Endodermal cell (in vitro differentiated cells): ENCODE measurements at regions not wholly inside any gene's neighbourhood (a gene's known extent, or its start where the extent isn't known, plus 50 kb on each side); places are given as distances from the start of the nearest gene placed in this dataset.

Experiments
- DNase-seq: peaks from one replicate; pipeline ENCODE4 v3.0.0-alpha.2; 2017
- H3K27ac ChIP-seq: 2 replicates; pipeline ENCODE4 v1.5.1; 2013; ENCODE audit warnings: mild to moderate bottlenecking, low read depth, low read length, moderate library complexity
- H3K27me3 ChIP-seq: 2 replicates; pipeline ENCODE4 v1.6.1; 2013; ENCODE audit warnings: mild to moderate bottlenecking, low read length, moderate library complexity; ENCODE audit not compliant: insufficient read depth, control insufficient read depth, poor library complexity, severe bottlenecking
- H3K36me3 ChIP-seq: 2 replicates; pipeline ENCODE4 v1.7.0; 2013; ENCODE audit warnings: mild to moderate bottlenecking, low read length, moderate library complexity; ENCODE audit not compliant: control insufficient read depth, insufficient read depth
- H3K4me1 ChIP-seq: one replicate; pipeline ENCODE4 v1.7.0; 2013; ENCODE audit warnings: low read length; ENCODE audit not compliant: control insufficient read depth, insufficient read depth
- H3K4me3 ChIP-seq: 2 replicates; pipeline ENCODE4 v1.5.1; 2013; ENCODE audit warnings: mild to moderate bottlenecking, low read length, moderate library complexity
- H3K9ac ChIP-seq: 2 replicates; pipeline ENCODE4 v1.6.1; 2013; ENCODE audit warnings: mild to moderate bottlenecking, low read length, moderate library complexity; ENCODE audit not compliant: poor library complexity, severe bottlenecking; ENCODE audit errors: extremely low read depth
- H3K9me3 ChIP-seq: 2 replicates; pipeline ENCODE4 v1.6.1; 2013; ENCODE audit warnings: mild to moderate bottlenecking, low read length, moderate library complexity; ENCODE audit not compliant: control insufficient read depth
- H3K27ac Mint-ChIP-seq: 2 replicates; pipeline ENCODE4 v1.8.0; 2020; ENCODE audit warnings: mixed read lengths
- H3K27me3 Mint-ChIP-seq: 2 replicates; pipeline ENCODE4 v1.8.0; 2021; ENCODE audit warnings: mild to moderate bottlenecking, mixed read lengths; ENCODE audit not compliant: insufficient read depth
- H3K36me3 Mint-ChIP-seq: 2 replicates; pipeline ENCODE4 v1.8.0; 2020; ENCODE audit warnings: low read depth, mixed read lengths
- H3K4me1 Mint-ChIP-seq: 2 replicates; pipeline ENCODE4 v1.8.0; 2020; ENCODE audit warnings: mixed read lengths
- H3K4me3 Mint-ChIP-seq: 2 replicates; pipeline ENCODE4 v1.8.0; 2020; ENCODE audit warnings: mild to moderate bottlenecking, moderate library complexity, mixed read lengths
- H3K9me3 Mint-ChIP-seq: 2 replicates; pipeline ENCODE4 v1.8.0; 2020; ENCODE audit warnings: mild to moderate bottlenecking, mixed read lengths
- WGBS, 2 experiments: methylation state at CpG; one replicate each; pipeline versions ENCODE4 v1.1.5 to v1.1.7; 2013; ENCODE audit warnings: missing lambda C conversion rate in 2 of 2, mixed read lengths in 1 of 2; ENCODE audit not compliant: insufficient coverage in 1 of 2, insufficient read length in 1 of 2; 5-methylcytosine and 5-hydroxymethylcytosine counted together
- TF ChIP-seq, protein P1 (sequence below): fragments of 200-600 bp; sonication (generic); conservative IDR thresholded peaks from 2 replicates; pipeline ENCODE4 v1.5.0; 2021; ENCODE audit warnings: antibody characterized with exemption, mild to moderate bottlenecking

DNA sequence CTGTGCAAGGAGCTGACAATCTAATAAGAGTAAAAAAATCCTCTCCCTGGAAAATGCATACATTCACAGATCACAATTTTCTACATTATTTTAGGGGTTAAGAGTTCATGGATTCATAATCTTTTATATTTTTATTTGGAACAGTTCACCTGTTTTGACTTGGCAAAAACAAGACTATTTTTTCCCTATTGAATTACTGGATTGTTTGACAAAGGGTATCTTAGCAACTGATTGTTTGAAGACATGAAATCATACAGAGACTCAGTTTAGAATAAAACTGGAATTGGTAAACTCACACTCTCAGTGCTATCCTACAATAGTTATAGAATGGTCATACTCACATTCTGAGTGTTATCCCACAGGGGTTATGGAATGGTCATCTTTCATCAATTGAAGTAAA is 358.2 kb upstream of the PTGER4 start:
- Mint-ChIP-seq H3K27ac (no peak overlapping the region), H3K4me1 (no peaks in the 10 kb centered on the region), H3K36me3 (no peaks in the 10 kb centered on the region), H3K4me3 (no peak overlapping the region), H3K9me3 (no peaks in the 10 kb centered on the region), H3K27me3 (no peaks in the 10 kb centered on the region)
- H3K27ac ChIP-seq = no peak overlapping the region
- no peaks in the 10 kb centered on the region for H3K9me3 ChIP-seq
- H3K9ac ChIP-seq = no peak overlapping the region
- TF ChIP-seq, protein P1, sequence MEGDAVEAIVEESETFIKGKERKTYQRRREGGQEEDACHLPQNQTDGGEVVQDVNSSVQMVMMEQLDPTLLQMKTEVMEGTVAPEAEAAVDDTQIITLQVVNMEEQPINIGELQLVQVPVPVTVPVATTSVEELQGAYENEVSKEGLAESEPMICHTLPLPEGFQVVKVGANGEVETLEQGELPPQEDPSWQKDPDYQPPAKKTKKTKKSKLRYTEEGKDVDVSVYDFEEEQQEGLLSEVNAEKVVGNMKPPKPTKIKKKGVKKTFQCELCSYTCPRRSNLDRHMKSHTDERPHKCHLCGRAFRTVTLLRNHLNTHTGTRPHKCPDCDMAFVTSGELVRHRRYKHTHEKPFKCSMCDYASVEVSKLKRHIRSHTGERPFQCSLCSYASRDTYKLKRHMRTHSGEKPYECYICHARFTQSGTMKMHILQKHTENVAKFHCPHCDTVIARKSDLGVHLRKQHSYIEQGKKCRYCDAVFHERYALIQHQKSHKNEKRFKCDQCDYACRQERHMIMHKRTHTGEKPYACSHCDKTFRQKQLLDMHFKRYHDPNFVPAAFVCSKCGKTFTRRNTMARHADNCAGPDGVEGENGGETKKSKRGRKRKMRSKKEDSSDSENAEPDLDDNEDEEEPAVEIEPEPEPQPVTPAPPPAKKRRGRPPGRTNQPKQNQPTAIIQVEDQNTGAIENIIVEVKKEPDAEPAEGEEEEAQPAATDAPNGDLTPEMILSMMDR = no peak
- no peak overlapping the region for H3K4me3 ChIP-seq
- H3K27me3 ChIP-seq = no peaks in the 10 kb centered on the region
- no peaks in the 10 kb centered on the region for H3K4me1 ChIP-seq
- no peaks in the 10 kb centered on the region for H3K36me3 ChIP-seq
- DNase-seq = no peak

DNA sequence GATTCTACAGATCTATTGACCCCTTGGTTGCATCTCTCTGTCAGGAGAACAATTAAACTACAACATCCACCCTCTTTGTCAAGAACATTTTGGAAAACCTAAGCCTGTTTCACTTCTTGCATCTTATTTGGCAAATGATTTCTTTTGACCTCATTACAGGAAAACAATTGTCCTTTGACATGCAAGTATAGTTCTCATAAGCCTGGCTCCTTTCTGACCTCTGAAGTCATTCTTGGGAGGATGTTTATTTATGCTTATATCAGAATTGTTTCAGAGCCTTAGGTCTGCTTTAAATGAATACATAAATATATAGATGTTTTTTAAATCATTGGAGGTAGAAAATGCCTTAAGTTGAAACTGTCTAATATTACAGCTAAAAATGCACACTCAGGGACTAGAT is 361.3 kb upstream of the PTGER4 start:
- H3K27ac Mint-ChIP-seq = no peak overlapping the region
- Histone ChIP-seq H3K36me3 (no peaks in the 10 kb centered on the region), H3K27me3 (no peaks in the 10 kb centered on the region), H3K9ac (no peak overlapping the region), H3K4me3 (no peak overlapping the region), H3K9me3 (no peaks in the 10 kb centered on the region), H3K4me1 (no peaks in the 10 kb centered on the region), H3K27ac (no peak overlapping the region)
- TF ChIP-seq, protein P1 = no peak
- no peak for DNase-seq
- H3K4me3 Mint-ChIP-seq = no peak overlapping the region
- no peaks in the 10 kb centered on the region for H3K4me1 Mint-ChIP-seq
- no peaks in the 10 kb centered on the region for H3K36me3 Mint-ChIP-seq
- no peaks in the 10 kb centered on the region for H3K27me3 Mint-ChIP-seq
- H3K9me3 Mint-ChIP-seq = no peaks in the 10 kb centered on the region

DNA sequence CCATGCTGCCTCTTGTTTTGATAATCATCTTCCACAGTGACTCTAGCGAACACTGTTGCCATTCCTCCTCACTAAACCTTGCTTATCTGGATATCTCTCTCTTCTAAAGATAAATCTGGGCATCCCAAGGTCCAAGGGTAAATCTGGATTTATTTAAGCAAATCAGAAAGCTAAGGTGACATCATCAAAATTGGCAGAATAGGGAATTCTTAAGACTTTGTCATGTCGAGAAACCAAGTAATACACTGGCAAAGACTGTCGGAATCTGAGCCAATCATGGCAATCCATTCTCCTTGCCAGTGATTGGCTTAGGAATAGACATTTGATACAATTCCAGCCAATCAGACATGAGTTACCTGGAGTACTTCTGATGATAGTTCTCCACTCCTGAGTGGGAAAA is 362.7 kb upstream of the PTGER4 start:
- no peak overlapping the region for H3K9ac ChIP-seq
- H3K4me3 Mint-ChIP-seq = no peak overlapping the region

More for the DNA sequence above, 362.7 kb upstream of the PTGER4 start:
- Mint-ChIP-seq H3K4me1 (no peaks in the 10 kb centered on the region), H3K9me3 (no peaks in the 10 kb centered on the region), H3K27ac (no peak overlapping the region), H3K36me3 (no peaks in the 10 kb centered on the region), H3K27me3 (no peaks in the 10 kb centered on the region)
- Histone ChIP-seq H3K4me3 (no peak overlapping the region), H3K36me3 (no peaks in the 10 kb centered on the region), H3K4me1 (no peaks in the 10 kb centered on the region), H3K9me3 (no peaks in the 10 kb centered on the region), H3K27ac (no peak overlapping the region), H3K27me3 (no peaks in the 10 kb centered on the region)
- DNase-seq = no peak
- TF ChIP-seq, protein P1 = no peak
- 94 to 96% methylated on average over 2 to 3 of the region's 3 CpGs for WGBS, 2 experiments
